Transverse colon (tissue), 4 donors: ENCODE measurements at regions not wholly inside any gene's neighbourhood (a gene's known extent, or its start where the extent isn't known, plus 50 kb on each side); places are given as distances from the start of the nearest gene placed in this dataset.

Experiments
- DNase-seq: peaks from one replicate; pipeline ENCODE4 v3.0.0-alpha.2; 2019
- H3K27ac ChIP-seq, 4 donors: fragments of 200-600 bp; sonication (generic); 2 replicates each; pipeline ENCODE4 v1.5.1; 2016 to 2018; ENCODE audit warnings: inconsistent platforms in 4 of 4
- H3K27me3 ChIP-seq: fragments of 200-600 bp; sonication (generic); 2 replicates; pipeline ENCODE4 v1.5.1; 2017; ENCODE audit warnings: inconsistent platforms
- H3K36me3 ChIP-seq, 4 donors: fragments of 200-600 bp; sonication (generic); 2 replicates each; pipeline ENCODE4 v1.5.1; 2017 to 2019; ENCODE audit warnings: inconsistent platforms in 4 of 4
- H3K4me1 ChIP-seq, 4 donors: fragments of 200-600 bp; sonication (generic); 2 replicates each; pipeline ENCODE4 v1.5.1; 2017 to 2020; ENCODE audit warnings: inconsistent platforms in 4 of 4
- H3K4me3 ChIP-seq, 4 donors: fragments of 200-600 bp; sonication (generic); 1 replicate in 1 of 4; 2 replicates in 3 of 4; pipeline versions ENCODE4 v1.5.1 to v1.6.1; 2017 to 2019; ENCODE audit warnings: inconsistent platforms in 4 of 4
- H3K9me3 ChIP-seq, 2 donors: fragments of 200-600 bp; sonication (generic); 2 replicates each; pipeline ENCODE4 v1.5.1; 2017 to 2019; ENCODE audit warnings: inconsistent platforms in 2 of 2
- EP300 ChIP-seq: sonication (generic); formaldehyde crosslinking; IDR thresholded peaks from one replicate; pipeline ENCODE4 v1.6.1; 2017; ENCODE audit warnings: antibody characterized with exemption, low read depth
- POLR2A ChIP-seq: fragments of 450-650 bp; IDR thresholded peaks from one replicate; pipeline ENCODE4 v1.6.1; 2016; ENCODE audit warnings: antibody characterized with exemption, mild to moderate bottlenecking, moderate library complexity
- POLR2AphosphoS5 ChIP-seq, 3 donors: sonication (generic); formaldehyde crosslinking; IDR thresholded peaks; one replicate each; pipeline ENCODE4 v1.6.1; 2016; ENCODE audit warnings: antibody characterized with exemption in 3 of 3
- WGBS, 2 donors: methylation state at CpG; one replicate each; pipeline ENCODE4 v1.1.5; 2018; ENCODE audit warnings: low coverage in 1 of 2; 5-methylcytosine and 5-hydroxymethylcytosine counted together
- in situ Hi-C, 4 donors: fragments of 200-750 bp; cut with MboI; loops; one replicate each; pipeline versions ENCODE4 v1.15.0 to v1.15.1; 2017; ENCODE audit warnings: low sequenced_read_pairs in 3 of 4, low pct_ligation_motif_present in 1 of 4, low pct_unique_long_range_greater_than_20kb in 1 of 4
- intact Hi-C: fragments of 100-400 bp; cut with DNase I; formaldehyde crosslinking; loops from one replicate; pipeline ENCODE4 v1.15.1; 2023; ENCODE audit warnings: low total_unique reads
- TF ChIP-seq, protein P1 (sequence below), 5 experiments: fragments of 200-600 bp in 3 of 5; fragments of 450-650 bp in 2 of 5; sonication (generic) in 3 of 5; IDR thresholded peaks; 1 replicate in 2 of 5; 2 replicates in 3 of 5; pipeline ENCODE4 v1.5.1; 2016 to 2017; ENCODE audit warnings: antibody characterized with exemption in 5 of 5, inconsistent platforms in 3 of 5, mild to moderate bottlenecking in 2 of 5, moderate library complexity in 1 of 5

DNA sequence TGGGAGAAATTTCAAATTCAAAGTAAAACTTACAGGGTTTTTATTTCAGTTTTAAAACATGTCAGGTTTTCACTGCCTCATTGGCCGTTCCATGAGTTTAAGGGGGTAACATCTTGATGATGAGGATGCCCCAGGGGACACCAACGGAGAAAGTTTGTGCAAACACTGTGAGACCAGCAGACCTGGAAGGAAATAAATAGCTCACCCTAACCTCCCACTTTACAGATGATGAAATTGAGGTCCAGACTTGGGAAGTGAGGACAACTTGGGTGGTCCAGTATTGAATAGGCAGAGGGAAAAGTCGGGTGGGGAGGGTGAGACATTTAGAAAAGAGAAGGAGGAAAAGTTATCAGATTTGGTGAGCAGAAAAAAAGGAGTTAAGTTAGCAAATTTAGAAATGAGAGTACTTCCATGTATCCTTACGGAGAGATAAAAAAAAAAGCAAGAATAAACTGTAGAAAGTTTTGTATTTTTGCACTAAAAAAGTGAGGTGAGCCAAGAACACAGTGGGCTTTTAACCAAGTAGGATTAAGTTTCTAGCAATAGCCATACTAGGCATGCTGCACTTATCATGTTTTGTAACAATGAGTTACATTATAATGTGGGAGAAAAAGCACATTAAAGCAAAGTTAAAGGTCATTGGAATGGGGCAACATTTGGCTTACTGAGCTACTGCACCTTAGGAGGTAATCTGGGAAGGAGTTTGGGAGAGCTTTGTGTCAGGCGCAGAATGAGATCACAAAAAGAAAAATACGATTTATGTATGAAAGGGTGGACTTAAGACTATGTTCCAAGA is 125.1 kb downstream of the GAS1 start:
- Histone ChIP-seq H3K4me3 (no peak overlapping the region), H3K36me3 (no peaks in the 10 kb centered on the region), H3K9me3 (no peaks in the 10 kb centered on the region), H3K27ac (no peak overlapping the region), H3K27me3 (no peaks in the 10 kb centered on the region), H3K4me1 (no peaks in the 10 kb centered on the region)
- intact Hi-C loops, result no loop called here
- TF ChIP-seq, protein P1, sequence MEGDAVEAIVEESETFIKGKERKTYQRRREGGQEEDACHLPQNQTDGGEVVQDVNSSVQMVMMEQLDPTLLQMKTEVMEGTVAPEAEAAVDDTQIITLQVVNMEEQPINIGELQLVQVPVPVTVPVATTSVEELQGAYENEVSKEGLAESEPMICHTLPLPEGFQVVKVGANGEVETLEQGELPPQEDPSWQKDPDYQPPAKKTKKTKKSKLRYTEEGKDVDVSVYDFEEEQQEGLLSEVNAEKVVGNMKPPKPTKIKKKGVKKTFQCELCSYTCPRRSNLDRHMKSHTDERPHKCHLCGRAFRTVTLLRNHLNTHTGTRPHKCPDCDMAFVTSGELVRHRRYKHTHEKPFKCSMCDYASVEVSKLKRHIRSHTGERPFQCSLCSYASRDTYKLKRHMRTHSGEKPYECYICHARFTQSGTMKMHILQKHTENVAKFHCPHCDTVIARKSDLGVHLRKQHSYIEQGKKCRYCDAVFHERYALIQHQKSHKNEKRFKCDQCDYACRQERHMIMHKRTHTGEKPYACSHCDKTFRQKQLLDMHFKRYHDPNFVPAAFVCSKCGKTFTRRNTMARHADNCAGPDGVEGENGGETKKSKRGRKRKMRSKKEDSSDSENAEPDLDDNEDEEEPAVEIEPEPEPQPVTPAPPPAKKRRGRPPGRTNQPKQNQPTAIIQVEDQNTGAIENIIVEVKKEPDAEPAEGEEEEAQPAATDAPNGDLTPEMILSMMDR (IDR thresholded peaks at IDR 0.05), result no peak
- TF ChIP-seq POLR2A, result no peak
- TF ChIP-seq EP300, result no peak
- TF ChIP-seq POLR2AphosphoS5 (IDR thresholded peaks at IDR 0.05), result no peak
- DNase-seq, result no peak
- in situ Hi-C loops, result no loop called here
- 28 to 51% methylated on average over 3 to 6 of the region's 6 CpGs for WGBS, 2 donors

DNA sequence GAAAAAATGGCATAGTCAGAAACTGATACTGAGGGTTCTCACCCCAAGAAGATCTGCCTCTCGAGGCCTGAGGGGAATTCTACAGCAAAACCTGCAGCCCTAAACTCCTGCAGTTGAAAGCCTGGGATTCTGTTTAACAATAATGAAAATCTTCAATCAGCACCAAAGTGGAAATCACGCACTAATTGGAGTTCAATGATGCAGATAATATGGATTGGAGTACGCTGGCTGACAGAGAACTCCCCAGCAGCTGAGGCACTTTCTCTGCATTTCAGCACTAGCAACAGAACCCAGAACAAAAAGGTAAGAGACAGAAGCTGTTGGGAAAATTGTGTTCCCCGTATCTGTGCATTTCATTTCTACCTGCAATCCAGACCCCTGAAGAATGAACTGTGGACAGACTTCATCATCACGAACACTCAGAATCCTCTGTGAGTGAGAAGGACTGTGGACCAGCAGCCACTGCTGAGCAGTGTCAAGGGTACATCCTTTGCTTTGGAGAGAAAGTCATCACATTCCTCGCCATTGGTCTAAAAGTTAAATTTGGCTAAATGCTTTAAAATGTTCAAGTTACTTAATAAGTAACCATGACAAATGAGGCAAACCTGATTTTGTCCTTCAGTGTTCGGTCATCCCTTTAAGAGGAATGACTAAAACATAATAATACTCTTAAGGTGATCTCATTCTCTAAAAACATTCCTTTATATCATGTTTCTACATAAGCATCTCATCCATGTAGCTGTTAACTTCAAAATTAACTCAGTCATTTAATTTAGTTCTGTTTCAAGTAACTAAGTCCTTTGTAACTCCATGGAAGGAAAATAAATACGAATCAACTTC is 126.1 kb downstream of the GAS1 start:
- in situ Hi-C loops (no loop called here), intact Hi-C loops (no loop called here)
- no peak for DNase-seq
- H3K36me3 ChIP-seq, result no peaks in the 10 kb centered on the region
- no peak for TF ChIP-seq EP300
- TF ChIP-seq POLR2AphosphoS5 (IDR thresholded peaks at IDR 0.05), result no peak
- no peak for TF ChIP-seq POLR2A
- TF ChIP-seq, protein P1 (IDR thresholded peaks at IDR 0.05), result no peak
- no peaks in the 10 kb centered on the region for H3K9me3 ChIP-seq
- H3K4me1 ChIP-seq, result no peaks in the 10 kb centered on the region
- no peaks in the 10 kb centered on the region for H3K27me3 ChIP-seq
- WGBS, 2 donors, result 51 to 76% methylated on average over 3 to 8 of the region's 8 CpGs
- no peak overlapping the region for H3K27ac ChIP-seq
- no peak overlapping the region for H3K4me3 ChIP-seq

DNA sequence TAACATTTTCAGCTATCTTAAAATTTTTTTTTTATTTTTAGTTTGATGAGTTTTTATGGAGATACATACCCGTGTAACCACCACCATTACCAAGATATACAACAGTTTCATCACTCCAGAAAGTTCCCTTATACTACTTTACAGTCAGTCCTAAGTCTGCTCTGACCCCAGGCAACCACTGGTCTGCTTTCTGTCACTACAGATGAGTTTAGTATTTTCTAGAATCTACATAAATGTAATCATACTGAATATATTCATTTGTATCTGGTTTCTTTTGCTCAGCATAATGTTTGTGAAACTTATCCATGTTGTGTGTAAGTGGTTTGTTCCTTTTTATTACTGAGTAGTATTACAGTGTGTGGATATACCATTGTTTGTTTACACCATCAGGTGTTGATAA is 127.8 kb downstream of the GAS1 start:
- Histone ChIP-seq H3K27me3 (no peaks in the 10 kb centered on the region), H3K36me3 (no peaks in the 10 kb centered on the region), H3K9me3 (no peaks in the 10 kb centered on the region), H3K4me3 (no peak overlapping the region), H3K4me1 (no peaks in the 10 kb centered on the region), H3K27ac (no peak overlapping the region)
- in situ Hi-C loops (no loop called here), intact Hi-C loops (no loop called here)
- TF ChIP-seq EP300 (no peak), POLR2AphosphoS5 (IDR thresholded peaks at IDR 0.05) (no peak), POLR2A (no peak)
- TF ChIP-seq, protein P1 (IDR thresholded peaks at IDR 0.05), result no peak
- WGBS, 2 donors, result 20 to 47% methylated on average over 1 of the region's 1 CpG
- DNase-seq, result no peak

DNA sequence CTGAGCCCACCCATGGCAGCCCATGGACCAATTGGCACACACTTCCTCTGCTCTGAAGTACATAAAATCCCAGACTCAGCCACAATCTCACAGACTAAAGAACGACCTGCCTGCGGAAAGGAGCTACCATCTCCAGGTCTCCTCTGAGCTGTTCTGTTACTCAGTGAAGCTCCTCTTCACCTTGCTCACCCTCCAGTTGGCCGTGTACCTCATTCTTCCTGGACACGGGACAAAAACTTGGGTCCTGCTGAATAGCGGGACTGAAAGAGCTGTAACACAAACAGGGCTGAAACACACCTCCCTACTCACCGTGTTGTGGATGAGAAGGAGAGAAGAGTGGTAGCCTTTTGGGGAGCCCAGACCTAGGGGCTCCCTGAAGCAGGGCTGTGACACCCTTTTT is 128.7 kb downstream of the GAS1 start:
- Histone ChIP-seq H3K27me3 (no peaks in the 10 kb centered on the region), H3K4me1 (no peaks in the 10 kb centered on the region), H3K9me3 (no peaks in the 10 kb centered on the region), H3K4me3 (no peak overlapping the region), H3K27ac (no peak overlapping the region), H3K36me3 (no peaks in the 10 kb centered on the region)
- intact Hi-C loops (no loop called here), in situ Hi-C loops (no loop called here)
- no peak for DNase-seq
- TF ChIP-seq, protein P1 (IDR thresholded peaks at IDR 0.05), result no peak
- no peak for TF ChIP-seq POLR2AphosphoS5 (IDR thresholded peaks at IDR 0.05)
- TF ChIP-seq EP300, result no peak
- 90 to 100% methylated on average over 3 to 6 of the region's 6 CpGs for WGBS, 2 donors
